Psoas muscle (tissue), 7 donors: ENCODE measurements at regions not wholly inside any gene's neighbourhood (a gene's known extent, or its start where the extent isn't known, plus 50 kb on each side); places are given as distances from the start of the nearest gene placed in this dataset.

Experiments used
- ATAC-seq, 4 donors: fragments of 200-7000 bp; cut with Tn5 transposase; one replicate each; pipeline ENCODE4 v1.9.1; 2020; ENCODE audit warnings: moderate library complexity in 3 of 4, mild to moderate bottlenecking in 2 of 4
- DNase-seq, 2 donors: peaks; one replicate each; pipeline ENCODE4 v3.0.0-alpha.2; 2020
- H3K27ac ChIP-seq: fragments of 200-600 bp; one replicate; pipeline ENCODE4 v1.8.0; 2022
- H3K27me3 ChIP-seq, 3 donors: fragments of 200-600 bp in 1 of 3; one replicate each; pipeline versions ENCODE4 v1.6.1 to v1.8.0; 2013 to 2022; ENCODE audit warnings: low read length in 2 of 3, mild to moderate bottlenecking in 2 of 3, moderate library complexity in 1 of 3; ENCODE audit not compliant: insufficient read depth in 3 of 3
- H3K36me3 ChIP-seq, 2 donors: fragments of 200-600 bp in 1 of 2; one replicate each; pipeline versions ENCODE4 v1.6.1 to v1.8.0; 2013 to 2022; ENCODE audit warnings: low read depth in 1 of 2, mild to moderate bottlenecking in 1 of 2, moderate library complexity in 1 of 2; ENCODE audit not compliant: insufficient read depth in 1 of 2
- H3K4me1 ChIP-seq: fragments of 200-600 bp; one replicate; pipeline ENCODE4 v1.8.0; 2022
- H3K4me3 ChIP-seq: fragments of 200-600 bp; one replicate; pipeline ENCODE4 v1.8.0; 2022; ENCODE audit warnings: mild to moderate bottlenecking
- H3K9me3 ChIP-seq: fragments of 200-600 bp; one replicate; pipeline ENCODE4 v1.8.0; 2022
- WGBS, 3 donors: extraction: QIAGEN DNeasy Blood & Tissue Kit; methylation state at CpG; one replicate each; pipeline versions ENCODE4 v1.1.6 to v1.1.7; 2013; 5-methylcytosine and 5-hydroxymethylcytosine counted together
- intact Hi-C, 2 donors: fragments of 100-400 bp; cut with DNase I; formaldehyde crosslinking; loops; one replicate each; pipeline versions ENCODE4 v1.11.0 to v1.14.2; 2022
- TF ChIP-seq, protein P1 (sequence below): fragments of 200-600 bp; IDR thresholded peaks from one replicate; pipeline ENCODE4 v1.8.0; 2022; ENCODE audit warnings: antibody characterized with exemption
- donor health status: healthy with polysubstance abuse.
- donor health status: DM: no; HTN: no; CAD: no; lungs with moderate emphysema.
- donor health status: Bipolar disorder and iron deficiency.
- donor health status: healthy.
- donor health status: DM: yes; HTN: yes; CAD: no.
- donor health status: DM: no; HTN: no; CAD: no.
- donor health status: DM: yes; HTN: yes; CAD: no.

DNA sequence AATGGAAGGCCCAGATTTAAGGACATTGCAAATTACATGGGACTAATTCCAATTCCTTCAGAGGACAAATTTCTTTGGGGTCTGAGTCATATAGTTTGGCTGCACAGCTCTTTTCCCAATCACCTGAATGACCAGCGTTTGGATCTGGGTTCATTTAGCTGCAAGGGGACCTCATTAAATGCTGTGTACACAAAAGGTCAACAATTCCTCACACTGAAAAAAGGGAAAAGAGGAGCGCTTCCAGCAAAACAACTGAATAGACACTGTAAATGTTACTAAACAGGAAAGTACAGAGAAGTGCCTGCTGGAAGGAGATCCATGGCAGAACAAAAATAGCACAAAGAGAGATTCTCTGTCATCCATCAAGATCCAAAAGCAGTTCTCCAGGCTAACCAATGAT lies 356.0 kb upstream of the LMCD1 start:
- 39 to 60% (median 58%) methylated on average over 2 of the region's 2 CpGs for WGBS, 3 donors
- Histone ChIP-seq H3K4me3 (no peak overlapping the region), H3K36me3 (no peaks in the 10 kb centered on the region), H3K4me1 (no peaks in the 10 kb centered on the region), H3K9me3 (no peaks in the 10 kb centered on the region), H3K27ac (no peak overlapping the region), H3K27me3 (no peaks in the 10 kb centered on the region)
- TF ChIP-seq, protein P1, sequence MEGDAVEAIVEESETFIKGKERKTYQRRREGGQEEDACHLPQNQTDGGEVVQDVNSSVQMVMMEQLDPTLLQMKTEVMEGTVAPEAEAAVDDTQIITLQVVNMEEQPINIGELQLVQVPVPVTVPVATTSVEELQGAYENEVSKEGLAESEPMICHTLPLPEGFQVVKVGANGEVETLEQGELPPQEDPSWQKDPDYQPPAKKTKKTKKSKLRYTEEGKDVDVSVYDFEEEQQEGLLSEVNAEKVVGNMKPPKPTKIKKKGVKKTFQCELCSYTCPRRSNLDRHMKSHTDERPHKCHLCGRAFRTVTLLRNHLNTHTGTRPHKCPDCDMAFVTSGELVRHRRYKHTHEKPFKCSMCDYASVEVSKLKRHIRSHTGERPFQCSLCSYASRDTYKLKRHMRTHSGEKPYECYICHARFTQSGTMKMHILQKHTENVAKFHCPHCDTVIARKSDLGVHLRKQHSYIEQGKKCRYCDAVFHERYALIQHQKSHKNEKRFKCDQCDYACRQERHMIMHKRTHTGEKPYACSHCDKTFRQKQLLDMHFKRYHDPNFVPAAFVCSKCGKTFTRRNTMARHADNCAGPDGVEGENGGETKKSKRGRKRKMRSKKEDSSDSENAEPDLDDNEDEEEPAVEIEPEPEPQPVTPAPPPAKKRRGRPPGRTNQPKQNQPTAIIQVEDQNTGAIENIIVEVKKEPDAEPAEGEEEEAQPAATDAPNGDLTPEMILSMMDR = no peak
- no peak for DNase-seq
- ATAC-seq = no peak
- intact Hi-C loops = no loop called here

GRCh38 chr3:8147711-8148110 lies 353.9 kb upstream of the LMCD1 start:
- H3K36me3 ChIP-seq = no peaks in the 10 kb centered on the region
- H3K4me3 ChIP-seq = no peak overlapping the region
- intact Hi-C loops = no loop called here
- no peaks in the 10 kb centered on the region for H3K4me1 ChIP-seq
- DNase-seq = no peak
- no peak overlapping the region for H3K27ac ChIP-seq
- no peaks in the 10 kb centered on the region for H3K9me3 ChIP-seq
- TF ChIP-seq, protein P1 = no peak
- H3K27me3 ChIP-seq = no peaks in the 10 kb centered on the region
- WGBS, 3 donors = 47 to 66% (median 48%) methylated on average over 1 of the region's 1 CpG
- ATAC-seq = no peak

DNA sequence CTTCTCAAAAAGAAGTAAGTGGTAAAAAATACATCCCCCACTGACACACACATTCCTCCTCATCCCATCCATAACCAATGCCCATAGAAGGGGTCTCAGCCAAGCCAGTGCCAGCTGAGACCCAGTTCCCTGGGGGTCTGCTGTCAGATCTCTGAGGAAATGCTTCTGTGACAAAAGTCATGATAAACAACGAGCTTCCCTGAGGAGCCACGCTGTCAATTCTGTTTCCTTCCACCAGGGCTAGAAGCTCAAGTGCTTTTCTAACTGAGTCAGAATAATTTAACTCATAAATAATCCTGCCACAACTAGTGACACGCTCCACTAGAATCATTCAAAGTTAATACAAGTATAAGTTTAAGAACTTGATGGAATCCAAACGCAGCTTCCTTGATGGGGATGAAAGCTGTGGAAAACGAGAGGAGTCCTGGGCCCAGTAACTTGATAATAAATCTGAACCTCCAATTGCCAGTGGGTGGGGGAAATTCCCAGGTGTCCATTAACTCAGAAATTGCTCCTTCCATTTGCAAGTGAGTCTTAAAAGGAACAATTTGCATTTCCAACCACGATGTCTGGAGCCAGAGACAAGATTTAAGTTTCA lies 348.7 kb upstream of the LMCD1 start:
- H3K4me1 ChIP-seq = no peaks in the 10 kb centered on the region
- TF ChIP-seq, protein P1 = no peak
- ATAC-seq = no peak
- WGBS, 3 donors = 55 to 62% (median 56%) methylated on average over 6 of the region's 6 CpGs
- DNase-seq = no peak
- no peaks in the 10 kb centered on the region for H3K27me3 ChIP-seq
- no peaks in the 10 kb centered on the region for H3K36me3 ChIP-seq
- intact Hi-C loops = no loop called here
- no peaks in the 10 kb centered on the region for H3K9me3 ChIP-seq
- H3K4me3 ChIP-seq = no peak overlapping the region
- no peak overlapping the region for H3K27ac ChIP-seq

DNA sequence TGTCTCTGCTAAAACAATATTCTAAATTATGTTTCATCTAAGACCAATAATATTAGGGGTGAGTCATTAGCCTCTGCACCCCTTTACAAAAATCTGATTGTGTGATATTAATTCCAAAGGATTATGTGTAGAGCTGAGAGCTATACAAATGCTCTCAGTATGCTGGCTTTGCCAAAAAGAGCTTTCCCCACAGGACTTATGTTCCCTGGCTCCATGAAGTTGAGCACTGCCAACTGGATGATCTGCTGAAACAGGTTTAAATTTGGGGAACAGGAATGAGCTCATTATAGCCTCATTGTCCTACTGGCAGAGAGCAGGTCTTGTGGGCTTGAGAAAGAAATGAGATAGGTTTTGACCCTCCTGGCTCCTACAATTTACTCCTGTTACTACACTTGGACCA lies 347.8 kb upstream of the LMCD1 start:
- TF ChIP-seq, protein P1 = no peak
- ATAC-seq (no peak), DNase-seq (no peak)
- intact Hi-C loops = no loop called here
- H3K27ac ChIP-seq = no peak overlapping the region
- no peaks in the 10 kb centered on the region for H3K27me3 ChIP-seq
- H3K4me3 ChIP-seq = no peak overlapping the region
- no peaks in the 10 kb centered on the region for H3K4me1 ChIP-seq
- H3K36me3 ChIP-seq = no peaks in the 10 kb centered on the region
- no peaks in the 10 kb centered on the region for H3K9me3 ChIP-seq

DNA sequence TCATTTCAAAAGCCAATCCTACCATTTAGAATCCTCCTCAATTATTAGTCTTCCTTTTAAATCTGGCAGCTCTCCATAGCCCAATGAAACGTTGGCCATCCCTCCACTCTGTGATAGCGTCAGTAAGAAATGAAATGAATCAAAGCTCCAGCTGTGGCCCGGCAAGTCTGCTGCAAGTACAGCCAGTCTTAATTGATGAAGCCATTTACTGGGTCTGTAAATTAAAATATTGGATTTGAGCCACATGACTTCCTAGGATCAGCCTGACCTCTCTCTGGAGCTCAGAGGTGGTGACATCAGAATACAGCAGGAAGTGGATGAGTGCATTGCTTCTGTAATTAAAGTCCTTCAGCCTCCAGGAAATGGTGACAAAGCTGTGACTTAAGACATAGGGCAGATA lies 347.0 kb upstream of the LMCD1 start:
- intact Hi-C loops = no loop called here
- Histone ChIP-seq H3K36me3 (no peaks in the 10 kb centered on the region), H3K9me3 (no peaks in the 10 kb centered on the region), H3K4me3 (no peak overlapping the region), H3K27ac (no peak overlapping the region), H3K4me1 (no peaks in the 10 kb centered on the region), H3K27me3 (no peaks in the 10 kb centered on the region)
- ATAC-seq (no peak), DNase-seq (no peak)
- TF ChIP-seq, protein P1 = no peak
- WGBS, 3 donors = 17 to 25% (median 18%) methylated on average over 3 of the region's 3 CpGs
